ENCODE measurements at regions not wholly inside any gene's neighbourhood (a gene's known extent, or its start where the extent isn't known, plus 50 kb on each side); places are given as distances from the start of the nearest gene placed in this dataset.

- no peak for TF ChIP-seq CTCF (tag by site-specific recombination; IDR thresholded peaks at IDR 0.05)
- no peak for TF ChIP-seq ZNF23 (tag by site-specific recombination; IDR thresholded peaks at IDR 0.05; ENCODE audit: borderline replicate concordance)
- no peak for TF ChIP-seq ZNF76 (tag by site-specific recombination; IDR thresholded peaks at IDR 0.05; ENCODE audit: borderline replicate concordance, low read depth)
Measured at GRCh38 chr5:119943148-119943547, 313.8 kb downstream of the FAM170A start.

Data from HEK293 (cell line).